H1 (cell line): ENCODE measurements at regions not wholly inside any gene's neighbourhood (a gene's known extent, or its start where the extent isn't known, plus 50 kb on each side); places are given as distances from the start of the nearest gene placed in this dataset.

Experiments used
- ATF2 ChIP-seq: IDR thresholded peaks from 2 replicates; pipeline ENCODE4 v1.6.1; 2012; ENCODE audit warnings: low read length, inconsistent platforms
- BRCA1 ChIP-seq: IDR thresholded peaks from 2 replicates; pipeline ENCODE4 v1.6.1; 2012; ENCODE audit warnings: low read depth, low read length, improper control_type of control experiment
- CBX5 ChIP-seq: fragments of 300-800, 300-1000 bp; sonication (generic); IDR thresholded peaks from 2 replicates; pipeline ENCODE4 v1.7.1; 2016; ENCODE audit warnings: antibody characterized with exemption, low read length, low read depth
- CHD2 ChIP-seq: IDR thresholded peaks from 2 replicates; pipeline ENCODE4 v1.6.1; 2012; ENCODE audit warnings: low read length, improper control_type of control experiment
- CREB1 ChIP-seq: IDR thresholded peaks from 2 replicates; pipeline ENCODE4 v1.6.1; 2012; ENCODE audit warnings: inconsistent platforms
- CTCF ChIP-seq, 3 experiments: IDR thresholded peaks; 1 replicate in 2 of 3; 2 replicates in 1 of 3; pipeline versions ENCODE4 v1.5.1 to v1.6.1; 2011; ENCODE audit warnings: low read length in 3 of 3, mild to moderate bottlenecking in 3 of 3, inconsistent platforms in 2 of 3, low read depth in 1 of 3, moderate library complexity in 1 of 3; ENCODE audit not compliant: insufficient read depth in 1 of 3; ENCODE audit errors: control extremely low read depth in 1 of 3
- EZH2 ChIP-seq: fragments of 200-600 bp; sonication (generic); IDR thresholded peaks from 2 replicates; pipeline ENCODE4 v1.7.1; 2012; ENCODE audit warnings: low read depth, mild to moderate bottlenecking, moderate library complexity, low read length, inconsistent platforms; ENCODE audit not compliant: severe bottlenecking
- GABPA ChIP-seq: IDR thresholded peaks from 2 replicates; pipeline ENCODE4 v1.6.1; 2011; ENCODE audit warnings: mild to moderate bottlenecking, low read length, moderate library complexity, borderline replicate concordance; ENCODE audit not compliant: insufficient read depth
- POLR2AphosphoS5 ChIP-seq: IDR thresholded peaks from 2 replicates; pipeline ENCODE4 v1.6.1; 2011; ENCODE audit warnings: low read depth, low read length
- RAD21 ChIP-seq, 2 experiments: IDR thresholded peaks in 1 of 2; conservative IDR thresholded peaks in 1 of 2; 2 replicates each; pipeline ENCODE4 v1.6.1; 2011; ENCODE audit warnings: low read depth in 2 of 2, low read length in 2 of 2, improper control_type of control experiment in 1 of 2, inconsistent platforms in 1 of 2, mild to moderate bottlenecking in 1 of 2, moderate library complexity in 1 of 2
- SIN3A ChIP-seq, 2 experiments: IDR thresholded peaks in 1 of 2; conservative IDR thresholded peaks in 1 of 2; 2 replicates each; pipeline ENCODE4 v1.6.1; 2011 to 2012; ENCODE audit warnings: low read length in 2 of 2, improper control_type of control experiment in 1 of 2, low read depth in 1 of 2, mild to moderate bottlenecking in 1 of 2
- SUZ12 ChIP-seq: fragments of 200-600 bp; sonication (generic); IDR thresholded peaks from 2 replicates; pipeline ENCODE4 v1.6.1; 2012; ENCODE audit warnings: mild to moderate bottlenecking, inconsistent platforms, low read length, moderate library complexity, mixed read lengths
- YY1 ChIP-seq: IDR thresholded peaks from 2 replicates; pipeline ENCODE4 v1.6.1; 2011; ENCODE audit warnings: low read depth, mild to moderate bottlenecking, low read length

- TF ChIP-seq ATF2 (no peak), CTCF (IDR thresholded peaks at IDR 0.05; ENCODE audit: control extremely low read depth in 1 of 3, insufficient read depth in 1 of 3, low read depth in 1 of 3, low read length in 3 of 3) (no peak), SUZ12 (no peak), YY1 (no peak), CHD2 (no peak), SIN3A (conservative IDR thresholded peaks at IDR 0.05 in 1 of 2, IDR thresholded peaks at IDR 0.05 in 1 of 2; ENCODE audit: low read depth in 1 of 2, low read length in 2 of 2) (no peak), POLR2AphosphoS5 (no peak), CBX5 (no peak), EZH2 (no peak), BRCA1 (no peak), GABPA (no peak), RAD21 (IDR thresholded peaks at IDR 0.05 in 1 of 2, conservative IDR thresholded peaks at IDR 0.05 in 1 of 2; ENCODE audit: low read depth in 2 of 2, low read length in 2 of 2) (no peak), CREB1 (no peak)
Measured at GRCh38 chr16:55003916-55004315, 73.3 kb downstream of the IRX5 start.
